H4 (cell line): ENCODE measurements at regions not wholly inside any gene's neighbourhood (a gene's known extent, or its start where the extent isn't known, plus 50 kb on each side); places are given as distances from the start of the nearest gene placed in this dataset.

Experiments
- DNase-seq: peaks from one replicate; pipeline ENCODE4 v3.0.0-alpha.2; 2015; ENCODE audit warnings: low spot score

- no peak for DNase-seq
Observed at GRCh38 chr20:37643400-37643799, 50.4 kb upstream of the CTNNBL1 start.

DNA sequence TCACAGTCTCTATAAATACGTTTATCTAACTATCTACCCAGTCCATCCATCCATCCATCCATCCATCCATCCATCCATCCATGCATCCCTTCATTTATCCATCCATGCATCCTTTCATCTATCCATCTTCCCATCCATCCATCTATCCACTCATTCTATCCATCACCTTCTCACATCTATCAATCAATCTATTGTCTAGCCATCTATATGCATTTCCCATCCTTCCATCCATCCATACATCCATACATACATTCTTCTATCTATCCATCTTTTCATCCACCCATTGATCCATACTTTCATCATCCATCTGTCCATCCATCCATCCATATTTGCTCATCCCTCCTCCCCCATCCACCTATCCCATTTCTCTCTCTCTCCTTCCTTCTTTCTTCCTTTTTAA is 51.6 kb upstream of the CTNNBL1 start:
- DNase-seq = no peak

- DNase-seq = peak; percentile 67
Observed at GRCh38 chr20:37640600-37641561, 52.9 kb upstream of the CTNNBL1 start.

DNA sequence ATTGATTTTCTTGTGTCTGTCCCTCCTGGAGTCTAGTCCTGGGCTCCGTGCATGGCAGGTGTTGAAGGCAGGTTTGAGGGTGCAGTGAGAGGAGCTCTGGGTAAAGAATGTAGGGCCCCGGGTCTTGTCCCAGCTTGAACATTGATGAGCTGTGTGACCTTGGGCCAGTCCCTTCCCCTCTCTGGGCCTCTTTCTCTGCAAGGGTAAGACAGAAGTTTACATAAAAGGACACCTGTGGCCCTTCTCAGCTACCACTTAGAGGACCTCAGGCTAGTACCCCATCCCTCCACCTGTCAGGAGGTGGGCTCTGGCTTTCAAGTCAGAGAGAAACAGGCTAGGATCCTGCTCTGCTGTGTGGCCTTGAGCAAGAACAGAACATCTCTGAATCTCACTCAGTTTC is 55.3 kb upstream of the CTNNBL1 start:
- DNase-seq = no peak

DNA sequence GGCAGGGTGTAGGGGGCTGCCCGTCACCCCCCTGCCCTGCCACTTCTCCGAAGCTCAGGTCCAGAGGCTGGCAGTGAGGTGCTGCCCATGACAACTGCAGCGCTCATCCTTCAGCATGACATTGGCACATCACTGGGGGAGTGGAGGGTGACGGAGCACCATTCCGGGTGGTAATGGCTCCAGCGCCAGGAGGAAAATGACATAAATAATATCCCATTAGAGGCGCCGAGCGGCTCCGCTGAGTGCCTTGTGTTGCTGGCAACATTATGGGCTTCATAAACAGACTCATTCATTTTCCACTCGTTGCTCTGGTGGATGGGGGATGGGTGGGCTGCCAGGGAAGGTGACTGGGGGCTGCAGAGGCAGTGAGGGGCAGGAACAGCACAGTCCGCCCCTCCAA is 56.9 kb upstream of the CTNNBL1 start:
- DNase-seq = no peak

- no peak for DNase-seq
Observed at GRCh38 chr20:37636212-37636975, 57.4 kb upstream of the CTNNBL1 start.

GRCh38 chr20:37630993-37631392 is 62.8 kb upstream of the CTNNBL1 start:
- DNase-seq = no peak

GRCh38 chr20:37630166-37630565 is 63.7 kb upstream of the CTNNBL1 start:
- no peak for DNase-seq

DNA sequence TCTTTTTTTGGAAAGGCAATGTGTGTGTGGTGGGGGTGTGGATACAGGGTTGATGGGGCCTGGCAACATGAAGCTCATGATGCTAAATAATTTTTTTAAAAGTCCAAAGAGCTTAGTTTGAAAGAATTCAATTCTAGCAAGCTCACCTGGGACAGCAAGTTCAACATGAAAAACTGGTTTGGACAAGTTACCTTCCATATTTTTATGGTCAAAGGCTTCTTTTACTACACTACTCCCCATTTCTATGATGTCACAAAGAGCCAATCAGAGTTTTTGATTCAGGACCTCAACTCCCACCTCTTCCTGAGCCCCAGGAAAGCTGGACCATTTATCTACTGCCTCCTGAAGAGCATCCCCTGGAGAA is 66.1 kb upstream of the CTNNBL1 start:
- DNase-seq = no peak

DNA sequence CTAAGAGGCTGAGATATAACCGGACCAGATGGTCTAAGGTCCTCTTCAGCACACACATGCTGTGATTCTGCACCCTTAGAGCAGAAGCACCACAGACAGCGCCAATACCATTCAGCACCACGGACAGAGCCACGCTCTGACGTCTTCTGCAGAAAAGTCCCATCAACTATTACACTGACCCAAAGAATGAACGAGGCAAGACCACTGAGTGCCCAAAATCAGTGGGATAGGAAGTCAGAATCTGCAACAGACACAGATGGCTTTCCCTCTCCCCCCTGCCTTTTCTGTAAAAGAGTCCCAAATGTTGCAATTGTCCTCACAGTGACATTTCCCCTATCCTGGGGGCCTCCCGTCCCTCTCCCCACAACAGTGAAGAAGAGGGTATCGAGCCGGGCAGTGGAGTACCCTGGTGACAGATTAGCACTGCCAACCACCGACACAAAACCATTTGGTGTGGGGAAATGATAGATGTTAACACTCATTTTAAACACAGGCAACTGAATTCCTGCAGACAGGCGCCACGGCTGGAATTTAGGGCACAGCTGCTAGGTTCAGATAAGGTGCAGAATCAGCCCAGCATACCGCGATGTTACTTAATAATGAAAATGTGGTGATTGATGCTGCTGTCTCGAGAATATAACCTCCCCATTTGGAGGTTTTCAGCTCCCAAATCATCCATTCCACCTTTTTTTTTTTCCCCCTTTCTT is 66.6 kb upstream of the CTNNBL1 start:
- peak; percentile 21 for DNase-seq

DNA sequence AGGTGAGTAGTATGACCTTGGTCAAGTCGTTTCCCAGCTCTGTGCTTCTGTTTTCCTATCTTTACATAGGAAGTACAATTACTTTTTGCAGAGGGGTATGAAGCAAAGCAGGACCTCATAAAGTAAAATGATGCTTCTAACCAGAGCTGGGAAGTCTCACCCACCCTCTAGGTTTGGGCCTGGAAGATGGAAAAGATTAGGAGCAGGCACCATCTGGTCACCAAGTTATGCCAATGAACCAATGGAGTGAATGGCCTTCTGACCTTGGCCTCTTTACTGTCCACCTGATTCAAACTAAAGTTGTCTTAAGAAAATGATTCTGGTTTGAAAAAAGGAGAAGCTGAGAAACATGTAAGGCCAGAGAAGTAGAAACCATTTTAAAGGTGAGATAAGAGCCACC is 68.9 kb upstream of the CTNNBL1 start:
- no peak for DNase-seq

GRCh38 chr20:37622728-37623127 is 71.1 kb upstream of the CTNNBL1 start:
- no peak for DNase-seq

DNA sequence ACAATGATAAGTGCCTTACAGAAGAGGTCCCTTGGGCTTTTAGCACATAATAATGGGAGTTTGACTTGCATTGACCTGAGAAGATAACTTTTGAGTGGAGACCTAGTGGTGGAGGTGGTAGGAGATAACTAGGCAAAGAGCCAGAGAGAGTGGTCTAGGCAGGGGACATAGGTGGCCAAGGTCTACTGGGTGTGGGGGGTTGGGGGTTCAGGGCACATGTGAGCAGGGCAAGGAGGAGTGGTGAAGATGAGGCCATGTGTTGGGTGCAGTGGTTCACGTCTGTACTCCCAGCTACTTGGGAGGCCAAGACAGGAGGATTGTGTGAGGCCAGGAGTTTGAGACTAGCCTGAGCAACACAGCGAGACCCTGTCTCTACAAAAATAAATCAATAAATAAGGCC is 74.3 kb upstream of the CTNNBL1 start:
- no peak for DNase-seq

- no peak for DNase-seq
Observed at GRCh38 chr20:37616110-37616425, 77.8 kb upstream of the CTNNBL1 start.

DNA sequence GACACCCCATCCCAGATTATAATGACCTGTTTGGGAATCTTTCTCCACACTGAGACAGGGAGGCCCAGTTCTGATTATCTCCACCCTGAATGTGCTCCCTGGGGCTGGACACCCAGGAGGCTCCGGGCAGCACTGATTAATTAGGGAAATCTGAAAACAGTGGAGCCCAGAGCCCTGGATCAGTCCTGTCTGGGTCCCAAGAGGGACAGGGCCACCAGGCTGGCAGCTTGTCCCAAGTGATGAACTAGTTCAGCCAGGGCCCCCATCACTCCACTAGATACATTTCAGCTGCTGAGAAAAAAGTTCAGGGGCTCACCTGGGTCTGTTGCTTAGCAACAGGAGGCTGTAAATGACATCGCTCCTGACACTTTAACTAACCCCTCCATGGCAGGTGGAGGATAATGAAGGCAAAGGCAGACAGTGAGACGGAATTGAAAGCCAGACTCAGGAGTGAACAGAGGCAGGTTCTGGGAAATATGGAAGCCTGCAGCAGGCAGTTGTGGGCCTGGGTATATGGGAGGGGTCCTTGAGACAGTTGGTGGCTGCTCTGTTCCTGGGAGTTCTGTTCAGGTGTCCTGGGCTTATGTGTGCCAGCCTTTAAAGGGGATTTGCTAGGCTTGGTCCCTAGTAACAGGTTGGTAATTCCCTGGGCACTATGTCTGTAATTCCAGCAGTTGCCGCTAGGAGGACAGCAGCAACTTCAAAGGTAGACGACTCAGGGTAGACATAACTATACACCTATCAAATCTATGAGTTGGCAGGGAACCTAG is 78.3 kb upstream of the CTNNBL1 start:
- no peak for DNase-seq

GRCh38 chr20:37611852-37612251 is 82.0 kb upstream of the CTNNBL1 start:
- DNase-seq = no peak

DNA sequence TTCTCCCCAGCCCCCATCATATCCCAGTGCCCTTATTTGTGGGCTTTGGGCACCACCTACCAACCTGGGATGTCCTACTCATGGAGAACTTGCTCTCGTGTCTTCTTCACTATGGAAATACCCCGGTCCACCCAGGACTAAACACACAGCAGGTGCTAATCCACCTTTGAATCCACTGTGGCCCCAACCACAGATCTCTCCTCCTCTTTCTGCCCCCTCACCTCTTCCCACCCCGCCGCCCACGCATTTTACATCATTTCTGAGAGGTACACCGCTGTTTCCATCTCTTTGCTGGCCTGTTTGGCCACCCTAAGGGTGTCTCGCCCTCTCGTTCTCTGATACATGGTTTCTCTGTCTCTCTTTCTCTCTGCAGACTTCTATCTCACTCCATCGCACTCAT is 82.5 kb upstream of the CTNNBL1 start:
- DNase-seq = no peak

- DNase-seq = no peak
Observed at GRCh38 chr20:37610203-37610798, 82.6 kb upstream of the BLCAP start.

GRCh38 chr20:37602634-37603033 is 75.0 kb upstream of the BLCAP start:
- DNase-seq = no peak

GRCh38 chr20:37600486-37600885 is 72.8 kb upstream of the BLCAP start:
- DNase-seq = no peak

- DNase-seq = no peak
Observed at GRCh38 chr20:37598575-37599342, 71.1 kb upstream of the BLCAP start.
